Coronary artery (tissue), 2 donors: ENCODE measurements at regions not wholly inside any gene's neighbourhood (a gene's known extent, or its start where the extent isn't known, plus 50 kb on each side); places are given as distances from the start of the nearest gene placed in this dataset.

Experiments used
- DNase-seq: peaks from one replicate; pipeline ENCODE4 v3.0.0-alpha.2; 2017; ENCODE audit warnings: low spot score
- H3K27ac ChIP-seq, 2 donors: fragments of 200-600 bp; sonication (generic); one replicate each; pipeline ENCODE4 v1.5.1; 2016 to 2019
- H3K4me3 ChIP-seq: fragments of 200-600 bp; sonication (generic); 2 replicates; pipeline ENCODE4 v1.5.1; 2016; ENCODE audit warnings: mild to moderate bottlenecking, moderate library complexity
- CTCF ChIP-seq: fragments of 200-600 bp; sonication (generic); IDR thresholded peaks from one replicate; pipeline ENCODE4 v1.5.1; 2019; ENCODE audit warnings: antibody characterized with exemption

- no peak for DNase-seq
- H3K4me3 ChIP-seq, result no peak overlapping the region
- H3K27ac ChIP-seq, result no peak overlapping the region
- no peak for TF ChIP-seq CTCF
These were observed 339.3 kb upstream of the POM121L12 start for GRCh38 chr7:52695973-52696595.

GRCh38 chr7:52691257-52691656 is 344.2 kb upstream of the POM121L12 start:
- no peak overlapping the region for H3K4me3 ChIP-seq
- DNase-seq, result no peak
- H3K27ac ChIP-seq, result no peak overlapping the region
- TF ChIP-seq CTCF, result no peak

- Histone ChIP-seq H3K4me3 (no peak overlapping the region), H3K27ac (no peak overlapping the region)
- TF ChIP-seq CTCF, result no peak
- DNase-seq, result no peak
These were observed 345.5 kb upstream of the POM121L12 start for GRCh38 chr7:52689912-52690311.

GRCh38 chr7:52685333-52685732 is 350.1 kb upstream of the POM121L12 start:
- no peak overlapping the region for H3K4me3 ChIP-seq
- H3K27ac ChIP-seq, result no peak overlapping the region
- no peak for DNase-seq
- no peak for TF ChIP-seq CTCF

GRCh38 chr7:52684388-52684787 is 351.0 kb upstream of the POM121L12 start:
- Histone ChIP-seq H3K27ac (no peak overlapping the region), H3K4me3 (no peak overlapping the region)
- DNase-seq, result no peak
- TF ChIP-seq CTCF, result no peak

GRCh38 chr7:52682993-52683392 is 352.4 kb upstream of the POM121L12 start:
- no peak overlapping the region for H3K27ac ChIP-seq
- DNase-seq, result no peak
- H3K4me3 ChIP-seq, result no peak overlapping the region
- TF ChIP-seq CTCF, result no peak

DNA sequence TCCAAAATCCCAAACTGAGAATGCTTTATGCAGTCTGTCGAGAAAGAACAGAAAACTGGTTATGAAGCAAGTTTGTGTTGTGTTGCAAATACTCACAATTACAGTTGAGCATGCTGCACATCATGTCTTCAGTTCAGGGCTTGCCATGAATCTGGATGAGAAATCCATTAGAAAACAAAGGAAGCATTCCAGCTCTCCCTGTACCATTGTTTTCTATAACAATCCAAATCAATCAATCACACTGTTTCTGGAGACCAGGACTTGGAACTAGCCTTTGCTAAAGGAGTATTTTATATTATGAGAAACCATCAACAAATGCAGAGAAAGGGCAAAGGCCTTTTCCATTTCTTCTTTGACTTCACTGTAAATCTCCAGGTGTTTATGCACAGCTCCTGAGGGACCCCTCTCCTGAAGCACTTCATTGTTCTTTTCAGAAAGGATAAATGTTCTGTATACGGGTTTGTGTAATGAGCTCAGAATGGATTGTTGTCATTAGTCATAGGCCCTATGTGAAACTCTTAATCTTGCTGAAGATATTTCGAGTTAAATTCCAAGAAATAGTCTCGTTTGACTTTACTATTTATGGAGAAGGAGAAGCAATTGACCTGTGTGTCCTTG is 364.7 kb upstream of the POM121L12 start:
- H3K27ac ChIP-seq, result no peak overlapping the region
- no peak for DNase-seq
- TF ChIP-seq CTCF, result no peak
- H3K4me3 ChIP-seq, result no peak overlapping the region
